Gastroesophageal sphincter (tissue), 4 donors: ENCODE measurements at regions not wholly inside any gene's neighbourhood (a gene's known extent, or its start where the extent isn't known, plus 50 kb on each side); places are given as distances from the start of the nearest gene placed in this dataset.

ENCODE experiments used
- ATAC-seq: fragments of 150-250 bp; one replicate; pipeline ENCODE4 v1.9.1; 2016; ENCODE audit warnings: mild to moderate bottlenecking, moderate library complexity
- H3K27ac ChIP-seq, 4 donors: fragments of 200-600 bp; sonication (generic) in 3 of 4; 1 replicate in 3 of 4; 2 replicates in 1 of 4; pipeline ENCODE4 v1.5.1; 2016 to 2019
- H3K27me3 ChIP-seq: fragments of 200-600 bp; sonication (generic); one replicate; pipeline ENCODE4 v1.5.1; 2019
- H3K36me3 ChIP-seq, 2 donors: fragments of 200-600 bp; sonication (generic); one replicate each; pipeline ENCODE4 v1.5.1; 2019; ENCODE audit warnings: control low read depth in 1 of 2
- H3K4me1 ChIP-seq, 3 donors: fragments of 200-600 bp; sonication (generic); 1 replicate in 2 of 3; 2 replicates in 1 of 3; pipeline ENCODE4 v1.5.1; 2016 to 2019; ENCODE audit warnings: control low read depth in 2 of 3
- H3K4me3 ChIP-seq, 2 donors: fragments of 200-600 bp; sonication (generic); one replicate each; pipeline ENCODE4 v1.5.1; 2019; ENCODE audit warnings: mild to moderate bottlenecking in 1 of 2, moderate library complexity in 1 of 2
- H3K9me3 ChIP-seq, 3 donors: fragments of 200-600 bp; sonication (generic); one replicate each; pipeline ENCODE4 v1.5.1; 2017 to 2019; ENCODE audit warnings: control low read depth in 2 of 3
- EP300 ChIP-seq: sonication (generic); formaldehyde crosslinking; IDR thresholded peaks from one replicate; pipeline ENCODE4 v1.6.1; 2017; ENCODE audit warnings: antibody characterized with exemption, mild to moderate bottlenecking
- POLR2A ChIP-seq, 2 donors: fragments of 450-650 bp; IDR thresholded peaks; one replicate each; pipeline ENCODE4 v1.6.1; 2017; ENCODE audit warnings: antibody characterized with exemption in 2 of 2, mild to moderate bottlenecking in 2 of 2, moderate library complexity in 1 of 2
- POLR2AphosphoS5 ChIP-seq: sonication (generic); formaldehyde crosslinking; IDR thresholded peaks from one replicate; pipeline ENCODE4 v1.6.1; 2017; ENCODE audit warnings: antibody characterized with exemption
- WGBS, 2 donors: methylation state at CpG; one replicate each; pipeline ENCODE4 v1.1.5; 2018; ENCODE audit warnings: low coverage in 1 of 2; 5-methylcytosine and 5-hydroxymethylcytosine counted together
- TF ChIP-seq, protein P1 (sequence below), 4 experiments: fragments of 200-600 bp in 2 of 4; fragments of 450-650 bp in 2 of 4; sonication (generic) in 1 of 4; IDR thresholded peaks; one replicate each; pipeline ENCODE4 v1.5.1; 2017 to 2019; ENCODE audit warnings: antibody characterized with exemption in 4 of 4, mild to moderate bottlenecking in 2 of 4, moderate library complexity in 2 of 4

DNA sequence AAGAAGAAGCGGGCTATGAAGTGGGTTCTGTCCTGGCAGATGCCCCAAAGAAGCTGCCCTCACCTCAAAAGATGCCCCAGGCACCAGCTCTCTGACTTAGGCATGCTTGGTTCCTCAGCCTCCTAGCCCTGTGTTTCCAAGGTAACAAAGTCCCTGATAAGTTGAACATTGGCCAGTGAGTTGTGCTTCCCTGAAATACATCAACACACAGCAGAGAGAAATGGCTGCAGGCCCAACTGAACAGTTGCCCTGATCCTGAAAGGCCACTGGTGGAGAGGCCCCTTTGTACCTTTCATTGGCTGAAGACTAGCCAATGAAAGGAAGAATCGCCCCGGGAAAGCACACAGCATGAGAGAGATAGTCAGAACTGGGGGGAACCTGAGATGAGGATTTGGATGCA, 169.9 kb upstream of the CTNNB1 start:
- Histone ChIP-seq H3K27me3 (no peaks in the 10 kb centered on the region), H3K4me1 (peaks cover 0 to 11% (median 0%) of the 10 kb centered on the region in 3 donors), H3K27ac (no peak overlapping the region), H3K36me3 (no peaks in the 10 kb centered on the region), H3K9me3 (no peaks in the 10 kb centered on the region), H3K4me3 (no peak overlapping the region)
- TF ChIP-seq EP300 (no peak), POLR2A (IDR thresholded peaks at IDR 0.05) (no peak), POLR2AphosphoS5 (no peak)
- TF ChIP-seq, protein P1, sequence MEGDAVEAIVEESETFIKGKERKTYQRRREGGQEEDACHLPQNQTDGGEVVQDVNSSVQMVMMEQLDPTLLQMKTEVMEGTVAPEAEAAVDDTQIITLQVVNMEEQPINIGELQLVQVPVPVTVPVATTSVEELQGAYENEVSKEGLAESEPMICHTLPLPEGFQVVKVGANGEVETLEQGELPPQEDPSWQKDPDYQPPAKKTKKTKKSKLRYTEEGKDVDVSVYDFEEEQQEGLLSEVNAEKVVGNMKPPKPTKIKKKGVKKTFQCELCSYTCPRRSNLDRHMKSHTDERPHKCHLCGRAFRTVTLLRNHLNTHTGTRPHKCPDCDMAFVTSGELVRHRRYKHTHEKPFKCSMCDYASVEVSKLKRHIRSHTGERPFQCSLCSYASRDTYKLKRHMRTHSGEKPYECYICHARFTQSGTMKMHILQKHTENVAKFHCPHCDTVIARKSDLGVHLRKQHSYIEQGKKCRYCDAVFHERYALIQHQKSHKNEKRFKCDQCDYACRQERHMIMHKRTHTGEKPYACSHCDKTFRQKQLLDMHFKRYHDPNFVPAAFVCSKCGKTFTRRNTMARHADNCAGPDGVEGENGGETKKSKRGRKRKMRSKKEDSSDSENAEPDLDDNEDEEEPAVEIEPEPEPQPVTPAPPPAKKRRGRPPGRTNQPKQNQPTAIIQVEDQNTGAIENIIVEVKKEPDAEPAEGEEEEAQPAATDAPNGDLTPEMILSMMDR (IDR thresholded peaks at IDR 0.05): no peak
- 0 to 56% methylated on average over 1 to 3 of the region's 3 CpGs for WGBS, 2 donors
- ATAC-seq: no peak

DNA sequence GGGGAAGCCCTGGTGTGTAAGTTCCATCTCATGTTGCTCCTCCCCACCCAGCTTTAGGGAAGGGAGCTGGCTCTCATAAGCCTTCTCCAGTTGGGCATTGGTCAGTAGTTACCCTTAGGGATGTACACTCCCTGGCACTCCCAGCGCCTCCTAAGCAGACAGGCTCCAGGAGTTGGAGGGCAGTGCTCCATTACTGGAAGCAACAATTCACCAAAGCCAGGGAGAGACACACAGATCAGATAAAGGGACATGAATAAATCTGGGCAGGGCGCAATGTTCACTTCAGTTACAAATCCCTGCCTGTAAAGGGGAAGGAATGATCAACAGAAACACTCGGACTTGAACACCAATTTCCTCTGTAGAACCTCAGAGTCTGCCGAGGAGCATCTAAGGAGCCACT, 169.1 kb upstream of the CTNNB1 start:
- Histone ChIP-seq H3K4me1 (peaks cover 0 to 16% (median 0%) of the 10 kb centered on the region in 3 donors), H3K4me3 (no peak overlapping the region), H3K36me3 (no peaks in the 10 kb centered on the region), H3K27me3 (no peaks in the 10 kb centered on the region), H3K27ac (no peak overlapping the region), H3K9me3 (no peaks in the 10 kb centered on the region)
- TF ChIP-seq POLR2AphosphoS5 (no peak), POLR2A (IDR thresholded peaks at IDR 0.05) (no peak), EP300 (no peak)
- TF ChIP-seq, protein P1 (IDR thresholded peaks at IDR 0.05): no peak
- WGBS, 2 donors: 50 to 81% methylated on average over 1 to 2 of the region's 4 CpGs
- ATAC-seq: no peak

GRCh38 chr3:41031401-41031800, 167.9 kb upstream of the CTNNB1 start:
- no peaks in the 10 kb centered on the region for H3K36me3 ChIP-seq
- no peaks in the 10 kb centered on the region for H3K27me3 ChIP-seq
- peaks cover 0 to 11% (median 0%) of the 10 kb centered on the region in 3 donors for H3K4me1 ChIP-seq
- no peak overlapping the region for H3K27ac ChIP-seq
- ATAC-seq: no peak
- no peak for TF ChIP-seq EP300
- no peaks in the 10 kb centered on the region for H3K9me3 ChIP-seq
- H3K4me3 ChIP-seq: no peak overlapping the region
- 91% methylated on average over 2 of the region's 2 CpGs for WGBS, 2 donors

GRCh38 chr3:41033956-41034519, 165.3 kb upstream of the CTNNB1 start:
- peaks cover 0 to 5% (median 0%) of the 10 kb centered on the region in 3 donors for H3K4me1 ChIP-seq
- no peak for ATAC-seq
- H3K9me3 ChIP-seq: no peaks in the 10 kb centered on the region
- H3K36me3 ChIP-seq: no peaks in the 10 kb centered on the region
- H3K27ac ChIP-seq: no peak overlapping the region
- H3K27me3 ChIP-seq: no peaks in the 10 kb centered on the region
- TF ChIP-seq, protein P1 (IDR thresholded peaks at IDR 0.05): no peak
- TF ChIP-seq POLR2A (IDR thresholded peaks at IDR 0.05) (no peak), POLR2AphosphoS5 (no peak)
- H3K4me3 ChIP-seq: no peak overlapping the region
- 85 to 100% methylated on average over 2 to 3 of the region's 3 CpGs for WGBS, 2 donors

DNA sequence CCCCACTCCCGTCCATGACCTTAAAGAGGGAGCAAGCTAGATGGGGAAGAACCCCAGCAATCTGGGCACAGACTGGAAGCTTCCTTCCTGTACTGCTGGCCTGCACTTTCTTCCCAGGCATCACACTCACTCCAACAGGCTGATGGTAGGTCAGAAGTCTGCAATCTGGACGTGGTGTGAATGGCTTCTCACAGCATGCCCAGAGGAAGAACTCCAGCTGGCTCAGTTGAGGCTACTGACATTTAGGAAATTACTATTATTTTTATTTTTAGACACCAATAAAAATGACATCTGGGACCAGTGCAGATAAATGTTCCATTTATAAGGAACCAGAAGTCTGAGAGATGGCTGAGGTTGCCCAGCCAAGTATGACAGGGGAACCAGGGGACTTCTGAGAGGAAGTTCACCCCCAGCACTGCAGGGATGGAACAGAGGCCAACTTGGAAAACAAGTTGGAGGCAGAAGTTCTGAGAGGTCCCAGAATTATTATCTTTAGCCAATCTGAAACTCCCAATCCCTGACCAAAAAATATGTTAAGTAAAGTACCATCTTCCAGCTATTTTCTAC, 163.8 kb upstream of the CTNNB1 start:
- 57% methylated on average over 1 of the region's 2 CpGs; no CpG with 5 or more reads in 1 of the 2 donors for WGBS, 2 donors
- Histone ChIP-seq H3K9me3 (no peaks in the 10 kb centered on the region), H3K27me3 (no peaks in the 10 kb centered on the region), H3K4me3 (no peak overlapping the region), H3K27ac (no peak overlapping the region), H3K4me1 (peaks cover 0 to 5% (median 0%) of the 10 kb centered on the region in 3 donors), H3K36me3 (no peaks in the 10 kb centered on the region)
- no peak for TF ChIP-seq POLR2AphosphoS5
- no peak for ATAC-seq

DNA sequence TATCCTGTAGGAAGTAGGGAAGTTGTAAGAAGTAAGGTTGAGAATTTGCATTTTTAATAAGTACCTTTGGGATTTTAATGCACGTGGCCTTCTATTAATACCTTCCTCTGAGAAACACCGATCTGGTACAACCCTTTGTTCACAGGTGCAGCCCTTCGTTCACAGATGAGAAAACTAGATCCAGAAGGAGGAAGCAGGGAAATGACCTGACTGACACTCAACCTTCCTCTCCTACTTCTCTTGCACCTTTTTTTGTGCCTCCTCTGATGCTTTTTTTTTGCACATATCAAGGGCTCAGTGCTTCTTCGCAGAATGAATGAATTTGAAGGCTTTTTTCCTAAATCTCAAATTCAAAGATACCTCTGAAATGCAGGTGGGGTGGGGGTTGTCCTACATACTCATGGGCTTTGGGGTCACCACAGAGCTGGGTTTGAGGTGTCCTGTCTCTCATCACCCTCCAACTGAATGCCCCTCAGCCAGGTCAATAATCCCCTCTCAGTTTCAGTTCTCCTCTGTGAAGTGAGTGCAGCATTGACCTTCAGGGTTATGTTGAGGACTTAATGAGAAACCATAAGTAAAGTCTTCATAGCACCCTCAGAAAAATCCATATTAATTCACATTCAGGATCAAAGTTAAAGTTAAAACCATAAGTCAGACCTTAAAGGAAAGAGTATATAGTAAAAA, 161.5 kb upstream of the CTNNB1 start:
- Histone ChIP-seq H3K9me3 (no peaks in the 10 kb centered on the region), H3K4me1 (peaks cover 0 to 5% (median 0%) of the 10 kb centered on the region in 3 donors), H3K4me3 (no peak overlapping the region), H3K36me3 (no peaks in the 10 kb centered on the region), H3K27ac (no peak overlapping the region), H3K27me3 (no peaks in the 10 kb centered on the region)
- 81 to 97% methylated on average over 4 of the region's 4 CpGs for WGBS, 2 donors
- ATAC-seq: no peak
- TF ChIP-seq POLR2A (IDR thresholded peaks at IDR 0.05) (no peak), POLR2AphosphoS5 (no peak), EP300 (no peak)
- TF ChIP-seq, protein P1 (IDR thresholded peaks at IDR 0.05): no peak
